GM23338 (cell line): ENCODE measurements at regions not wholly inside any gene's neighbourhood (a gene's known extent, or its start where the extent isn't known, plus 50 kb on each side); places are given as distances from the start of the nearest gene placed in this dataset.

Experiments
- ATAC-seq: fragments of 200-7000 bp; cut with Tn5 transposase; 3 replicates; pipeline ENCODE4 v1.9.1; 2020
- DNase-seq: peaks from one replicate; pipeline ENCODE4 v3.0.0-alpha.2; 2015; ENCODE audit warnings: low spot score
- H2AFZ ChIP-seq: fragments of 200-600 bp; sonication (generic); 2 replicates; pipeline ENCODE4 v1.8.0; 2016; ENCODE audit warnings: antibody characterized with exemption, mild to moderate bottlenecking, moderate library complexity
- H3F3A ChIP-seq: fragments of 200-600 bp; sonication (generic); replicated peaks from 2 replicates; pipeline ENCODE4 v1.8.0; 2017; ENCODE audit warnings: antibody characterized with exemption, mixed run types, low read depth
- H3K27ac ChIP-seq: fragments of 200-600 bp; sonication (generic); 2 replicates; pipeline ENCODE4 v1.6.1; 2016; ENCODE audit warnings: low read depth
- H3K27me3 ChIP-seq: fragments of 200-600 bp; sonication (generic); 2 replicates; pipeline ENCODE4 v1.8.0; 2016; ENCODE audit warnings: mild to moderate bottlenecking, mixed run types, moderate library complexity; ENCODE audit not compliant: insufficient read depth
- H3K36me3 ChIP-seq: fragments of 200-600 bp; sonication (generic); 2 replicates; pipeline ENCODE4 v1.8.0; 2016; ENCODE audit warnings: mild to moderate bottlenecking; ENCODE audit not compliant: insufficient read depth
- H3K4me1 ChIP-seq: fragments of 200-600 bp; sonication (generic); 2 replicates; pipeline ENCODE4 v1.8.0; 2016; ENCODE audit warnings: mild to moderate bottlenecking, moderate library complexity; ENCODE audit not compliant: insufficient read depth
- H3K4me2 ChIP-seq: fragments of 200-600 bp; sonication (generic); 2 replicates; pipeline ENCODE4 v1.7.1; 2017; ENCODE audit warnings: mixed run types
- H3K4me3 ChIP-seq: fragments of 200-600 bp; sonication (generic); 2 replicates; pipeline ENCODE4 v1.6.1; 2016; ENCODE audit warnings: mixed run types
- H3K79me2 ChIP-seq: fragments of 200-600 bp; sonication (generic); replicated peaks from 2 replicates; pipeline ENCODE4 v1.8.0; 2017; ENCODE audit warnings: mild to moderate bottlenecking; ENCODE audit not compliant: insufficient read depth
- H3K9me2 ChIP-seq: fragments of 200-600 bp; sonication (generic); 2 replicates; pipeline ENCODE4 v1.8.0; 2017; ENCODE audit not compliant: insufficient read depth
- H4K20me1 ChIP-seq: fragments of 200-600 bp; sonication (generic); replicated peaks from 2 replicates; pipeline ENCODE4 v1.8.0; 2017; ENCODE audit warnings: mild to moderate bottlenecking; ENCODE audit not compliant: insufficient read depth
- H3K27ac Mint-ChIP-seq: 2 replicates; pipeline ENCODE4 v1.8.0; 2020; ENCODE audit warnings: inconsistent platforms, mild to moderate bottlenecking, moderate library complexity, mixed read lengths
- H3K27me3 Mint-ChIP-seq: 3 replicates; pipeline ENCODE4 v1.8.0; 2022; ENCODE audit warnings: low read depth, mild to moderate bottlenecking, moderate library complexity, mixed read lengths, inconsistent platforms; ENCODE audit not compliant: insufficient read depth, poor library complexity
- H3K36me3 Mint-ChIP-seq: 3 replicates; pipeline ENCODE4 v1.8.0; 2021; ENCODE audit warnings: low read depth, mild to moderate bottlenecking, inconsistent platforms, moderate library complexity, mixed read lengths
- H3K4me1 Mint-ChIP-seq: 3 replicates; pipeline ENCODE4 v1.8.0; 2020; ENCODE audit warnings: mild to moderate bottlenecking, inconsistent platforms, mixed read lengths
- H3K4me3 Mint-ChIP-seq: 3 replicates; pipeline ENCODE4 v1.8.0; 2021; ENCODE audit warnings: moderate library complexity, mild to moderate bottlenecking, inconsistent platforms, mixed read lengths
- H3K9me3 Mint-ChIP-seq: 3 replicates; pipeline ENCODE4 v1.8.0; 2020; ENCODE audit warnings: moderate library complexity, mild to moderate bottlenecking, inconsistent platforms, mixed read lengths
- CREB1 ChIP-seq: fragments of 250-450 bp; sonication (Bioruptor Pico); IDR thresholded peaks from 2 replicates; pipeline ENCODE4 v1.5.0; 2020; ENCODE audit warnings: low read depth, mild to moderate bottlenecking, moderate library complexity
- ETS1 ChIP-seq: IDR thresholded peaks from 2 replicates; pipeline ENCODE4 v1.6.1; 2016; ENCODE audit warnings: antibody characterized with exemption
- EZH2 ChIP-seq: fragments of 200-600 bp; sonication (generic); IDR thresholded peaks from one replicate; pipeline ENCODE4 v1.8.0; 2017; ENCODE audit warnings: antibody characterized with exemption, mild to moderate bottlenecking, low read depth; ENCODE audit not compliant: unreplicated experiment
- POLR2AphosphoS5 ChIP-seq: IDR thresholded peaks from 2 replicates; pipeline ENCODE4 v1.6.1; 2016; ENCODE audit warnings: antibody characterized with exemption, low read depth
- ZNF331 ChIP-seq: fragments of 250-450 bp; sonication (Bioruptor Pico); IDR thresholded peaks from 2 replicates; pipeline ENCODE4 v1.5.0; 2020; ENCODE audit warnings: low read depth, mild to moderate bottlenecking, moderate library complexity
- ZNF462 ChIP-seq: fragments of 250-450 bp; sonication (Bioruptor Pico); IDR thresholded peaks from 2 replicates; pipeline ENCODE4 v1.5.0; 2020; ENCODE audit warnings: mild to moderate bottlenecking, moderate library complexity
- TF ChIP-seq, protein P1 (sequence below), 2 experiments: fragments of 200-600 bp in 1 of 2; sonication (generic) in 1 of 2; conservative IDR thresholded peaks; 2 replicates each; pipeline versions ENCODE4 v1.5.1 to v1.6.1; 2016 to 2017; ENCODE audit warnings: antibody characterized with exemption in 2 of 2, low read depth in 2 of 2, mild to moderate bottlenecking in 2 of 2, moderate library complexity in 1 of 2

DNA sequence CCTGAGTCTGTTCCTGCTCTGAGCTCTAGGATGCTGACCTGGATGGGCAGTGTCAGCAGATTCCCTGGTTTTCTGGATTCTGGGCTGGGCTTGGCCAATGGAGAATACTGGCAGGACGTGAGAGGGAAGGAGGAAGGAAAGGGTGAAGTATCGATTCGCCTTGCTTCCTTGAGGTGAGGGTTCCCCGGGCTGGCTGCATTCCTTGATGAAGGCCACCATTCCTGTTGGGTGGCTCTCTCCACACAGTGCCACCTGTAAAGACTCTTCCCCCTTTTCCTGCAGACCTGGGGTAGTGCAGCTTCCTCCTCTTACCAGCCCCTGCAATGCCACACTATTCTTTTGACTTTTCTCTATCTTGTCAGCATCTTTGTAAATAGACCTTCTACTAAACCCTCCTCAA, 58.1 kb upstream of the TANC2 start:
- Histone ChIP-seq H3K4me1 (0 out of 2 replicates have a peak, but pooled peaks cover under 1% of the 10 kb centered on the region), H2AFZ (no peak overlapping the region), H3K36me3 (no peaks in the 10 kb centered on the region), H3K4me2 (no peak overlapping the region), H4K20me1 (no peaks in the 10 kb centered on the region), H3K4me3 (no peak overlapping the region), H3K79me2 (no peaks in the 10 kb centered on the region), H3F3A (no peaks in the 10 kb centered on the region), H3K27ac (no peak overlapping the region), H3K27me3 (no peaks in the 10 kb centered on the region; the same call in 1 of the 2 replicates), H3K9me2 (no peaks in the 10 kb centered on the region)
- DNase-seq: no peak
- Mint-ChIP-seq H3K4me3 (no peak overlapping the region), H3K27ac (no peak overlapping the region), H3K27me3 (peaks cover 1% of the 10 kb centered on the region), H3K9me3 (0 out of 3 replicates have a peak, but pooled peaks cover 2% of the 10 kb centered on the region), H3K4me1 (peaks cover 3% of the 10 kb centered on the region; the same call in 2 of the 3 replicates), H3K36me3 (0 out of 3 replicates have a peak, but pooled peaks cover 2% of the 10 kb centered on the region)
- ATAC-seq: no peak
- TF ChIP-seq EZH2 (no peak), CREB1 (no peak), ZNF462 (CRISPR knock-in tag) (no peak), POLR2AphosphoS5 (no peak), ZNF331 (CRISPR knock-in tag) (no peak), ETS1 (no peak)
- TF ChIP-seq, protein P1, sequence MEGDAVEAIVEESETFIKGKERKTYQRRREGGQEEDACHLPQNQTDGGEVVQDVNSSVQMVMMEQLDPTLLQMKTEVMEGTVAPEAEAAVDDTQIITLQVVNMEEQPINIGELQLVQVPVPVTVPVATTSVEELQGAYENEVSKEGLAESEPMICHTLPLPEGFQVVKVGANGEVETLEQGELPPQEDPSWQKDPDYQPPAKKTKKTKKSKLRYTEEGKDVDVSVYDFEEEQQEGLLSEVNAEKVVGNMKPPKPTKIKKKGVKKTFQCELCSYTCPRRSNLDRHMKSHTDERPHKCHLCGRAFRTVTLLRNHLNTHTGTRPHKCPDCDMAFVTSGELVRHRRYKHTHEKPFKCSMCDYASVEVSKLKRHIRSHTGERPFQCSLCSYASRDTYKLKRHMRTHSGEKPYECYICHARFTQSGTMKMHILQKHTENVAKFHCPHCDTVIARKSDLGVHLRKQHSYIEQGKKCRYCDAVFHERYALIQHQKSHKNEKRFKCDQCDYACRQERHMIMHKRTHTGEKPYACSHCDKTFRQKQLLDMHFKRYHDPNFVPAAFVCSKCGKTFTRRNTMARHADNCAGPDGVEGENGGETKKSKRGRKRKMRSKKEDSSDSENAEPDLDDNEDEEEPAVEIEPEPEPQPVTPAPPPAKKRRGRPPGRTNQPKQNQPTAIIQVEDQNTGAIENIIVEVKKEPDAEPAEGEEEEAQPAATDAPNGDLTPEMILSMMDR (conservative IDR thresholded peaks at IDR 0.05; ENCODE audit: low read depth in 2 of 2): no peak
